Suppressor macrophage treated with lipopolysaccharide for 1 hour (primary cell): ENCODE measurements at regions not wholly inside any gene's neighbourhood (a gene's known extent, or its start where the extent isn't known, plus 50 kb on each side); places are given as distances from the start of the nearest gene placed in this dataset.
"Not testable (repeated sequence)": the region's sequence is repeated elsewhere in the genome, so short reads cannot be mapped to it uniquely, and the experiment has no call there.

Experiments used
- DNase-seq, 3 donors: peaks; one replicate each; pipeline ENCODE4 v3.0.0-alpha.2; 2020 to 2022

- no peak for DNase-seq
Measured at GRCh38 chr10:84945791-84946190, 617.4 kb downstream of the CCSER2 start.

- no peak for DNase-seq
Measured at GRCh38 chr10:84946904-84947303, 618.5 kb downstream of the CCSER2 start.

GRCh38 chr10:84948644-84949043, 620.3 kb downstream of the CCSER2 start:
- peak in 1 of 3 donors; percentile 0 for DNase-seq

DNA sequence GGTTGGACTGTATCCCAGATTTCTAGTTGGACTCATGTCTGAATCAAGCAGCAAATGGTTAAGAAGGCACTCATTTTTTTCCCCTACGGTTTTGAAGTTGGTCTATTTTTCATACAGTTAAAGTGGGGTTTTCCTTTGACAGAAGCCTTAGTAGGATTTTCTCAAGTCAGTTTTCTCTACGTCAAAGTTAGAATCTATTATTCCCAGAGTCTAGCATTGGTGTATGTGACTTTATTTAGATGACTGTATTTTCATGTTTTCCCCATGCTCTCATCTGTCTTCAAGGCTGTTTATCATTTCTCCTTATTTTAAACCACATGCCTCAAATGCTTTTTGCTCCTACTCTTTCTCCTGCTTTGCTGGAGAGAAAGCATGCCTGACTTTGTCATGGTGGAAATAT, 623.2 kb downstream of the CCSER2 start:
- no peak for DNase-seq

GRCh38 chr10:84957427-84957826, 629.0 kb downstream of the CCSER2 start:
- DNase-seq = no peak

DNA sequence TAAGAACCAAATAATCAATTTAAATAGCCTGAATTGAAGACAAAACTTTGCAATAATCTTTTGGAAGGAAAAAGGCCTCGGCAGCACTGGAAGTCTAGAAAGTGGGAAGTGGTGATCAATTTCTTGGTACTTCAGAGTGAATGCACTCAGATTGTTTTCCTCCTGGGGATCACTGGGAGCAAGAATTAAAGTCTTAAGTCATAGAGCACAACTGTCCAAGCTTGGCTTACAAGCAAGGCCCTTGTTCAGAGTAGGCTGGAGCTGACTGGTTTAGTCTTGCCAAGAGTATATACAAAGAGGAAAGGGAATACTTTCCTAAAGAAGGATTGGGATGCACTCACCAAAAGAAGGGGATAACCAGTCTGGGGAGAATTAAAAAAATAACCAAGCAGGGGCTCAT, 637.1 kb downstream of the CCSER2 start:
- DNase-seq = no peak

GRCh38 chr10:84966708-84967441, 638.5 kb downstream of the CCSER2 start:
- DNase-seq = no peak

GRCh38 chr10:84969297-84969696, 640.9 kb downstream of the CCSER2 start:
- DNase-seq = not testable (repeated sequence)

DNA sequence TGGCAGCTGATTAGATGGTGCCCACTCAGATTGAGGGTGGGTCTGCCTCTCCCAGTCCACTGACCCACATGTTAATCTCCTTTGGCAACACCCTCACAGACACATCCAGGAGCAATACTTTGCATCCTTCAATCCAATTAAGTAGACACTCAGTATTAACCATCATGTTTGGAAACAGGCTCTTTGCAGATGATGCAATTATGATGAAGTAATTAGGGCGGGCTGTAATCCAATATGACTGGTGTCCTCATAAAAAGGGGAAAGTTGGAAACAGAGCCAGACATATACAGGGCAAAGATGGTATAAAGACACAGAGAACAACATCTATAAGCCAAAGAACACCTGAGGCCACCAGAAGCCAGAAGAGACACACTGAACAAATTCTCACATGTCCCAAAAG, 658.6 kb downstream of the CCSER2 start:
- no peak for DNase-seq

- DNase-seq = no peak
Measured at GRCh38 chr10:84988011-84988410, 659.6 kb downstream of the CCSER2 start.

- no peak for DNase-seq
Measured at GRCh38 chr10:84990713-84991112, 662.3 kb downstream of the CCSER2 start.

DNA sequence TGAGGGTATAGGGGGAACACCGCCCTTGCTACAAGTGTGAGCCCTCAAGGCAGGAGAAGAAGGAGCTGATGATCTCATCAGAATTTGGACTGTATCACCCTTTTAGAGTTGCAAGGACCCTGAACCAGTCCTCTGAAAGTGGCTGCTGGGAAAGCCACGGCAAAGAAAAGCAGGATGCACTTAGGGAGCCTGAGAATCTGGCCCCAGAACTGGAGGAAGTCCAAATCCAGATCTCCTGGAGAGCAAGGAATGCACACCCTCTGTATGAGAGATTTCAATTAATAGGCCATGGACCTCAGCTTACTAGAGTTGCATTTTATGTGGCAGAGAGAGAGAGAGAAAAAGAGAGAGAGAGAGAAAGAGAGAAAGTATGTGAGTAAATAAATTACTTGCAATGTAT, 662.9 kb downstream of the CCSER2 start:
- no peak for DNase-seq

DNA sequence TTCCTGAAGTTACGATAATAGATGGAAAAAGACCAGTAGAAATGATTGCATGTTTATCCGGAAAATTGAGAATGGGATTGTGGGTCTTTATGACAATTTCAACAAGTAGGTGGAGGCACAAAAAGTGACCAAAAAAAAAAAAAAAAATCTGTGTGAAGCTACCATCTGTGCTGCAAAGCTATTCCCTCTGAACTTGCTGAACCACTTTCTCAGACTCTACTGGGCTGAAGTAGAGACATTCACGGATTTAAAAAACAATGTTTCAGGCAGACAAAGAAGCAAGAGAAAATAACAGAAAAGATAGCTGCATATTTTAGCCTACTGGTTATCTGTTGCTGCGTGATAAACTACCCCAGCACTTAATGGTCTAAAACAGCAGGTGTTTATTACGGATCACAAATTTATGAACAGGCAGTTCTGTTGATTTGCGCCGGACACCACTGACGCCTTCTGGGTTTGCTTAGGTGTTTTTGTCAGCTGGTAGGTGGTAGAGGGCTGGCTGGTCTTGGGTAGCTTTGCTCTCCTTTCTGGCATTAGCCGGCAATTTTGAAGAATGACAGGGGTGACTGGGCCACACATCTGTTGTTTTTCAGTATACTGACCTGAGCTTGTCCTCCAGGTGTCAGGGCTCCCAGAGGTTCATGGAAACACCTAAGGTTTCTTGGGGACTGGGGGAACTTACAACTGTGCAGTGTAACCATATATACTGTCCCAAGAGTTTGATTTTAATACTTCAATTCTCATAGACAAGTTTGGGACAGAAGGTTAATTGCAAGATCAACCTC, 665.1 kb downstream of the CCSER2 start:
- no peak for DNase-seq

DNA sequence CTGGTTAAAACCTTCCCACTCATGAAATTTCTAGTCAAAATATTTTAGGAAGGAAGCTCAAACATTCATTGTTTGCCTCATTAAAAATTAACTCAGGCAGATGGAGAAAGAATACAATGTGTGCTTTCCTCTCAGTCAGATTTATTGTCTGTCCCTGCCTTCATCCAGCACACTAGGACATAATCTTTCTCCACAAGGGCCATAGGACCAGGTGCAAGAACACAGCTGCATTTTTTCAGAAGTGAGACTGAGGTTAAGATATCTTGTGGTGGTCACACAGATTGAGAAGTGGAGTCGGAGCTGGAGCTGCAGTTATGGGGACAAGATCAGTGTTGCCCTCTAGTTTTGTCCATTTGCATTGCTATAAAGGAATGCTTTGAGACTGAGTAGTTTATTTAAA, 666.3 kb downstream of the CCSER2 start:
- no peak for DNase-seq

DNA sequence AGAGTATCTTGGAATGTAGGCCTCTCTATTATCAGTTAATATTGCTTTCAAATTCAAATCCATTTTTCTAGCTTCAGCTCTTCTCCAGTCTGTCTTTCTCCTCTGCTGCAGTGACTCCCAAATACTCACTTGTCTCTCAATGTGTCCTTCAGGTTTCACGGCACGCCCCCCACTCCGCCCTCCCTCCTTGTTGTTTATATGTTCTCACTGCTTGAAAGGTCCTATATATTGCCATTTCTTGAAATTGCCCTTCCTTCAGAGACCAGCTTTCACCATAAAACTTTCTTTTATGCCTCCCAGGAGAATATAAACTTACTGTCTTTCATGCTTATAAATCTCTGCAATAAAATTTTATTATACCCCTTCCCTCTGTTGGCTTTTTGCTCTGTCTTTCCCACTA, 668.2 kb downstream of the CCSER2 start:
- no peak for DNase-seq

DNA sequence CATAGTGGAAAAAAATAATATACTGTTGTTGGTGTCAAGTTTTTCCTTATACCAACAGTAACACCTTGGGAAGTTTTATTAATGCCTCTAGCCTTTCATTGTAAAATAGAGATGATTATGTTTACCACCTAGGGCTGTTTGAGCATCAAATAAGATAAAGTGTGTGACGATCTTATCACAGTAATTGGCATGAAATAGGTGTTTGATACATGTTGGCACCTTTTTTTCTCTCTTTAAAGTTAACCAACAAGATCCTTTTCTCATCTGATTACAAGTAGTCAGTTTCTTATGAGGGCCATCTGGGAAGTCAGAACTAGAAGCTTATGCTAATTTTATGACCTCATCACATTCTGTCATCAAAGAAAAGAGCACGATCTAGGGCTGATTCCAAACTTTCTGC, 669.5 kb downstream of the CCSER2 start:
- DNase-seq = no peak

DNA sequence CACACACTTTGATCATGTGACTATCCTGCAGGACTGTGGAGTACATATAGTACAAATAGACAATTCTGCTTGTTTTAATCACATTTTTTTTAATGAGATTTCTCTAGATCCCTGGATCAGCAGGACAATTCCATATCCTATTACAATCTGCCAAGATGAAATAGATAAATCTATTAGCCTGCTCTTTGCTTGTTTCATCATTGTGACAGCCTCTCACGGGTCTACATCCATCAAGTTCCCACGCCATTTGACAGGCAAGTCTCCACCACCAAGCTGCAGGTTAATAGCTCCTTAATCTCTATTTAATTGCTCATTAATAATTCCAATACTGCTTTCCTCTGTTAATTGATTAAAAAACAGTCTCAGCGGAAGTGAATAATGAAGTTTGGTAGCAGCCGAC, 671.5 kb downstream of the CCSER2 start:
- DNase-seq = no peak

- no peak for DNase-seq
Measured at GRCh38 chr10:85003083-85003482, 674.7 kb downstream of the CCSER2 start.

- DNase-seq = no peak
Measured at GRCh38 chr10:85008488-85009184, 680.2 kb downstream of the CCSER2 start.

GRCh38 chr10:85012305-85012704, 683.9 kb downstream of the CCSER2 start:
- DNase-seq = no peak

GRCh38 chr10:85026878-85027467, 698.6 kb downstream of the CCSER2 start:
- no peak for DNase-seq

- DNase-seq = no peak
Measured at GRCh38 chr10:85032981-85033380, 704.6 kb downstream of the CCSER2 start.

DNA sequence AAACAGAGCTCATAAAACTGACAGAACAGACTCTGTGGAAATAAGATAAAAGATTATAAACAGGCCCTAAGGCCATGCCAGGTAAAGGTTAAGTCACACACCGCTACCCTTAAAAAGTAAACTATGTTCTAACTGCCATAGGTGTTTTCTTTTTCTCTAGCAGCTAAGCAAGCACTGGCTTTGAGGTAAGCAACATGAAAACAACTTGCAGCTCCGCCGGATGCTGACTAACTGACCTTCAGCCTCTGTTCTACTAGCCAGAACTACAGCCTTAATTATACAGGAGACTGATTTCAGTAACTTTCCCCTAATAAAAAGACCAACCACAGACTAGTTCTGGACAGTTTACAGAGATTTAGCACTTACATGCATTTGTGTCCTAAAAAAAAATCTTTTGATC, 708.3 kb downstream of the CCSER2 start:
- no peak for DNase-seq
